ENCODE measurements at regions not wholly inside any gene's neighbourhood (a gene's known extent, or its start where the extent isn't known, plus 50 kb on each side); places are given as distances from the start of the nearest gene placed in this dataset.

GRCh38 chr11:15883455-15883920 lies 472.9 kb downstream of the SOX6 start:
- POLR2A ChIA-PET, result no interaction called here
- DNase-seq (ENCODE audit: extremely low spot score), result no peak
- no peak for TF ChIP-seq CTCF (IDR thresholded peaks at IDR 0.05; ENCODE audit: control extremely low read depth, extremely low read depth, low read depth, missing control alignments)
- CTCF ChIA-PET, result no interaction called here

- no peak for TF ChIP-seq CTCF (IDR thresholded peaks at IDR 0.05; ENCODE audit: control extremely low read depth, extremely low read depth, low read depth, missing control alignments)
- DNase-seq (ENCODE audit: extremely low spot score), result no peak
- ChIA-PET CTCF (no interaction called here), POLR2A (no interaction called here)
Observed at GRCh38 chr11:15884141-15884540, 472.2 kb downstream of the SOX6 start.

- TF ChIP-seq CTCF (IDR thresholded peaks at IDR 0.05; ENCODE audit: control extremely low read depth, extremely low read depth, low read depth, missing control alignments), result no peak
- no peak for DNase-seq (ENCODE audit: extremely low spot score)
- POLR2A ChIA-PET, result no interaction called here
- CTCF ChIA-PET, result no interaction called here
Observed at GRCh38 chr11:15884777-15885540, 471.4 kb downstream of the SOX6 start.

GRCh38 chr11:15885854-15886253 lies 470.5 kb downstream of the SOX6 start:
- DNase-seq (ENCODE audit: extremely low spot score), result no peak
- ChIA-PET POLR2A (no interaction called here), CTCF (no interaction called here)
- TF ChIP-seq CTCF (IDR thresholded peaks at IDR 0.05; ENCODE audit: control extremely low read depth, extremely low read depth, low read depth, missing control alignments), result no peak

GRCh38 chr11:15886299-15886698 lies 470.0 kb downstream of the SOX6 start:
- POLR2A ChIA-PET, result no interaction called here
- CTCF ChIA-PET, result no interaction called here
- TF ChIP-seq CTCF (IDR thresholded peaks at IDR 0.05; ENCODE audit: control extremely low read depth, extremely low read depth, low read depth, missing control alignments), result no peak
- DNase-seq (ENCODE audit: extremely low spot score), result no peak

GRCh38 chr11:15886866-15887265 lies 469.5 kb downstream of the SOX6 start:
- DNase-seq (ENCODE audit: extremely low spot score), result no peak
- POLR2A ChIA-PET, result no interaction called here
- CTCF ChIA-PET, result no interaction called here
- TF ChIP-seq CTCF (IDR thresholded peaks at IDR 0.05; ENCODE audit: control extremely low read depth, extremely low read depth, low read depth, missing control alignments), result no peak
